Hepatocyte (in vitro differentiated cells): ENCODE measurements at regions not wholly inside any gene's neighbourhood (a gene's known extent, or its start where the extent isn't known, plus 50 kb on each side); places are given as distances from the start of the nearest gene placed in this dataset.
"Not testable (repeated sequence)": the region's sequence is repeated elsewhere in the genome, so short reads cannot be mapped to it uniquely, and the experiment has no call there.

Experiments used
- EZH2 ChIP-seq: fragments of 200-600 bp; sonication (generic); IDR thresholded peaks from 2 replicates; pipeline ENCODE4 v1.6.1; 2016; ENCODE audit warnings: antibody characterized with exemption, mild to moderate bottlenecking, borderline replicate concordance
- EZH2phosphoT487 ChIP-seq: fragments of 200-600 bp; sonication (generic); IDR thresholded peaks from one replicate; pipeline ENCODE4 v1.6.1; 2018; ENCODE audit warnings: antibody characterized with exemption, mild to moderate bottlenecking, low read depth, moderate library complexity; ENCODE audit not compliant: unreplicated experiment, severe bottlenecking
- TF ChIP-seq, protein P1 (sequence below): fragments of 200-600 bp; sonication (generic); IDR thresholded peaks from 2 replicates; pipeline ENCODE4 v1.5.1; 2016; ENCODE audit warnings: antibody characterized with exemption, mild to moderate bottlenecking; ENCODE audit not compliant: poor library complexity

DNA sequence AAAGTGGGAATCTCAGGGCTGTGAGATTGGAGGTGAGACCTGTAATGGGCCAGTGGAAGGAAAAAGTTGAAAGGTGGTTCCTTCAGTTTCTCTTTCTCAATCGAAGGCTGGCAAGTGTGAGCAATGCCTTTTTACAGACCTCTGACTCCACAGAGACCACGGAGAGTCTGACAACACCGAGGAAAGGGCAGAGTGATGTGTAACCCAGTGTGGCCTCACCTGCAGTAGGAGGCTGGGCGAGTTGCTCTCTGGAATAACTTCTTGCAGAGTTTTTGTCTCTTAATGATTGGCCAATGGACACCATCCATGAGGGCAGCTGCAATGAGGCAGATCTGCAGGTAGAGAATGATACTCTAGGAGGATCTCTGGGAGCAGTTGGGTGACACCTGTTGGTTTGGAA is 115.8 kb downstream of the CRYBB2 start:
- TF ChIP-seq, protein P1, sequence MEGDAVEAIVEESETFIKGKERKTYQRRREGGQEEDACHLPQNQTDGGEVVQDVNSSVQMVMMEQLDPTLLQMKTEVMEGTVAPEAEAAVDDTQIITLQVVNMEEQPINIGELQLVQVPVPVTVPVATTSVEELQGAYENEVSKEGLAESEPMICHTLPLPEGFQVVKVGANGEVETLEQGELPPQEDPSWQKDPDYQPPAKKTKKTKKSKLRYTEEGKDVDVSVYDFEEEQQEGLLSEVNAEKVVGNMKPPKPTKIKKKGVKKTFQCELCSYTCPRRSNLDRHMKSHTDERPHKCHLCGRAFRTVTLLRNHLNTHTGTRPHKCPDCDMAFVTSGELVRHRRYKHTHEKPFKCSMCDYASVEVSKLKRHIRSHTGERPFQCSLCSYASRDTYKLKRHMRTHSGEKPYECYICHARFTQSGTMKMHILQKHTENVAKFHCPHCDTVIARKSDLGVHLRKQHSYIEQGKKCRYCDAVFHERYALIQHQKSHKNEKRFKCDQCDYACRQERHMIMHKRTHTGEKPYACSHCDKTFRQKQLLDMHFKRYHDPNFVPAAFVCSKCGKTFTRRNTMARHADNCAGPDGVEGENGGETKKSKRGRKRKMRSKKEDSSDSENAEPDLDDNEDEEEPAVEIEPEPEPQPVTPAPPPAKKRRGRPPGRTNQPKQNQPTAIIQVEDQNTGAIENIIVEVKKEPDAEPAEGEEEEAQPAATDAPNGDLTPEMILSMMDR: not testable (repeated sequence)
- not testable (repeated sequence) for TF ChIP-seq EZH2, EZH2phosphoT487
